ENCODE measurements at regions not wholly inside any gene's neighbourhood (a gene's known extent, or its start where the extent isn't known, plus 50 kb on each side); places are given as distances from the start of the nearest gene placed in this dataset.

GRCh38 chr20:11389186-11389585 lies 528.5 kb upstream of the BTBD3 start:
- TF ChIP-seq POLR2A (IDR thresholded peaks at IDR 0.05; ENCODE audit: low read length) (no peak), GATA1 (IDR thresholded peaks at IDR 0.05; ENCODE audit: low read depth, low read length) (no peak)
